Aorta (tissue), 5 donors: ENCODE measurements at regions not wholly inside any gene's neighbourhood (a gene's known extent, or its start where the extent isn't known, plus 50 kb on each side); places are given as distances from the start of the nearest gene placed in this dataset.

Experiments
- ATAC-seq: fragments of 200-7000 bp; cut with Tn5 transposase; one replicate; pipeline ENCODE4 v1.9.1; 2022; ENCODE audit warnings: moderate library complexity; ENCODE audit not compliant: low FRiP score
- DNase-seq, 2 donors: peaks; one replicate each; pipeline ENCODE4 v3.0.0-alpha.2; 2020
- H3K27ac ChIP-seq, 2 donors: one replicate each; pipeline ENCODE4 v1.5.1; 2013; ENCODE audit warnings: low read length in 2 of 2, mild to moderate bottlenecking in 2 of 2, moderate library complexity in 2 of 2, control low read depth in 1 of 2, inconsistent platforms in 1 of 2, low read depth in 1 of 2
- H3K27me3 ChIP-seq, 2 donors: one replicate each; pipeline ENCODE4 v1.6.1; 2013; ENCODE audit warnings: control low read depth in 1 of 2, low read length in 1 of 2, mild to moderate bottlenecking in 1 of 2, moderate library complexity in 1 of 2; ENCODE audit not compliant: insufficient read depth in 2 of 2, control insufficient read depth in 1 of 2
- H3K36me3 ChIP-seq, 2 donors: one replicate each; pipeline ENCODE4 v1.6.1; 2013; ENCODE audit warnings: control low read depth in 1 of 2, low read length in 1 of 2, mild to moderate bottlenecking in 1 of 2; ENCODE audit not compliant: insufficient read depth in 2 of 2, control insufficient read depth in 1 of 2
- H3K4me1 ChIP-seq, 2 donors: one replicate each; pipeline ENCODE4 v1.6.1; 2013; ENCODE audit warnings: low read length in 2 of 2, control low read depth in 1 of 2, mild to moderate bottlenecking in 1 of 2, moderate library complexity in 1 of 2; ENCODE audit not compliant: insufficient read depth in 2 of 2, control insufficient read depth in 1 of 2
- H3K4me3 ChIP-seq, 2 donors: one replicate each; pipeline ENCODE4 v1.5.1; 2013; ENCODE audit warnings: low read length in 2 of 2, control low read depth in 1 of 2, mild to moderate bottlenecking in 1 of 2
- H3K9me3 ChIP-seq: one replicate; pipeline ENCODE4 v1.6.1; 2013; ENCODE audit warnings: mild to moderate bottlenecking, low read length; ENCODE audit not compliant: control insufficient read depth
- WGBS, 2 donors: extraction: QIAGEN DNeasy Blood & Tissue Kit; methylation state at CpG; one replicate each; pipeline ENCODE4 v1.1.7; 2013; 5-methylcytosine and 5-hydroxymethylcytosine counted together
- intact Hi-C, 2 donors: fragments of 100-400 bp; cut with DNase I; formaldehyde crosslinking; loops; one replicate each; pipeline versions ENCODE4 v1.14.2 to v1.15.0; 2022
- donor health status: healthy with polysubstance abuse.
- donor health status: Bipolar disorder and iron deficiency.
- donor health status: DM: no; HTN: no; CAD: no.
- donor health status: DM: no; HTN: no; CAD: no.
- donor health status: DM: yes; HTN: yes; CAD: no.

DNA sequence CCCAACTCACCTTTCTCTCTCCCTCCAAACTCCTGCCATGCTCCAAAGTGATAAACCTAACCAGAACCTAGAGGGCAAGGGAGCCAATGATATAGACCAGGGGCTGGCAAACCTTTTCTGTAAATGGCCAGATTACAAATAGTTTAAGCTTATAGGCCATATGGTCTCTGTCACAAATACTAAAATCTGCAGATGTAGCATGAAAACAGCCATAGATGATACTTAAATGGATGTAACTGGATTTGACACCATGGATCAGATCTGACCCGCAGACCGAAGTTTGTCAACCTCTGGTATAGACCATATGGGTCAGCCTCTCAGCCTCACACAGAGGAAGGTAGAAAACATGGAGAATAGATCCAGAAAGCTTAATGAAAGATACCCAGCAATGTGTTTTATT lies 165.2 kb upstream of the STT3B start:
- Histone ChIP-seq H3K27ac (no peak overlapping the region), H3K36me3 (no peaks in the 10 kb centered on the region), H3K4me1 (peaks cover 0 to 5% of the 10 kb centered on the region in 2 donors), H3K9me3 (peaks cover 2% of the 10 kb centered on the region), H3K27me3 (no peaks in the 10 kb centered on the region), H3K4me3 (no peak overlapping the region)
- WGBS, 2 donors: 97 to 100% methylated on average over 2 of the region's 2 CpGs
- ATAC-seq (no peak), DNase-seq (no peak)
- intact Hi-C loops: loop anchor here in 1 of 2 donors (10.0 kb wide), 1 partner anchor 167 kb away; the partner anchor contains the start of gene STT3B

DNA sequence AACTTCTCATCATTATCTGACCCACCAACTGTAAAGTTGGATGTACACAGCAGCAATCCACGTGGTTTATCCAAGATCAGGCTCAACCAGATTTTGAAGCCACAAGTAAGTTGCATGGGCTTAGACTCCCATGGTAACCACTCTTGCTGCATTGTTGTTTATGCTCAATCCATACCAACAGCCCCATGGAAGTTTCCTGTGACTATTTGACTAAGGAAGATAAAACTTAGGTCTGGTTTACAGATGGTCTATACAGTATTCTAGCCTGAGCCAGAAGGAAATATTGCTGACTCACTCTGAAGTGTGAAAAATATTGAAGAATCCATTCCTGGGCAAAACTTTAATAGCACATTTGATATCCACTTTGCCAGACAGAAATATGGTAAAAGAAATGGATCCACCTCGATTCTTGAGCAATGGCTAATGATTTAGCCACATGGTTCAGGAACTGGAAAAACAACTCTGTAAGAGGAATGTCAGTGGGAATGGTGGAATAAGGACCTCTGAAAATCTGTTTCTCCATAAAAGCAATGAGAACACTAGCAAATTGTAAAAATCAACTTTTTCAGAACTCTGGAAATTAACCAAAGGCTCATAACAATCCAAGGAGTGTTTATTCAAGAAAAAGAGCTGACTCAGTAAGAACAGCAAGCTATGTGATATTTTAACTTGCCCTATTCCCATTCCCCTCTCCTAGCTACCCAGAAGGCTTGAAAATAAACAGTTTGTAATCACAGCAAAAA lies 162.9 kb upstream of the STT3B start:
- DNase-seq (no peak), ATAC-seq (no peak)
- H3K9me3 ChIP-seq: peaks cover 2% of the 10 kb centered on the region
- H3K36me3 ChIP-seq: no peaks in the 10 kb centered on the region
- no peak overlapping the region for H3K4me3 ChIP-seq
- WGBS, 2 donors: 72 to 84% methylated on average over 2 of the region's 2 CpGs
- H3K27ac ChIP-seq: no peak overlapping the region
- peaks cover 0 to 5% of the 10 kb centered on the region in 2 donors for H3K4me1 ChIP-seq
- H3K27me3 ChIP-seq: no peaks in the 10 kb centered on the region
- intact Hi-C loops: loop anchor here in 1 of 2 donors (10.0 kb wide), 1 partner anchor 165 kb away; the partner anchor contains the start of gene STT3B

DNA sequence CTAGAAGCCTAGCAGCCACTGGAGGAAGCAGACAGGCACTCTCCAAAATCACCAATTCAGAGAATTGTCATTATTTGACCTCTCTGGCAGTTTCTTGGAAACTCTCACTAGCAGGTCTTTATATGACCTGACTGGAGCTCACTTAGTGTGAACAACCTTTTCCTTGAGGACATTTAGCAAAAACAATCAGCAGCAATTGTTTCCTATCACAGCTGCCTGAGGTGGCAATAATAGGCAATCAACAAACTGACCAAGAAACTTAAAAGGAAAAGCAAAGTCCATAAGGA lies 162.4 kb upstream of the STT3B start:
- H3K27me3 ChIP-seq: no peaks in the 10 kb centered on the region
- no peak overlapping the region for H3K4me3 ChIP-seq
- peaks cover 0 to 5% of the 10 kb centered on the region in 2 donors for H3K4me1 ChIP-seq
- H3K9me3 ChIP-seq: peaks cover 2% of the 10 kb centered on the region
- intact Hi-C loops: no loop called here
- no peaks in the 10 kb centered on the region for H3K36me3 ChIP-seq
- DNase-seq: no peak
- no peak for ATAC-seq
- no peak overlapping the region for H3K27ac ChIP-seq

DNA sequence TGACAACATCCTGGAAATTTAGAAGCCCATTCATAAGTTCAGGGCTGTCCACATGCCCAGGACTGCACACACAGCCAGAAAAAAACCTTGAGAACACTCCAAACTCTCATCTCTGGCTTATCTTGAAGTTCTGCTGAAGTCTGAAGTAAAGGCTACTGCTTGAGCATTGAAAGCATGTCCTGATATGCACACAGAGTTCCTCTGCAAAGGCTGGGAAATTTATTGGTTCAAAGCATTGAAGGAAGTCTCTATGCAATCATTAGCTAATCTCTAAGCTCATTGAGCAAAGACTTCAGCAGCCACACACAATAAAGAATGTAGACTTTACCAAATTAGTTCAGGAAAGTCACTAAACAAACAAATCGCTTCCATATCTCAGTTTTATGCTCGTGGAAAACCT lies 162.0 kb upstream of the STT3B start:
- H3K4me3 ChIP-seq: no peak overlapping the region
- ATAC-seq: no peak
- WGBS, 2 donors: 37 to 49% methylated on average over 2 of the region's 2 CpGs
- H3K27ac ChIP-seq: no peak overlapping the region
- no peaks in the 10 kb centered on the region for H3K36me3 ChIP-seq
- peaks cover 0 to 5% of the 10 kb centered on the region in 2 donors for H3K4me1 ChIP-seq
- peaks cover 2% of the 10 kb centered on the region for H3K9me3 ChIP-seq
- no peaks in the 10 kb centered on the region for H3K27me3 ChIP-seq
- intact Hi-C loops: no loop called here
- DNase-seq: no peak

DNA sequence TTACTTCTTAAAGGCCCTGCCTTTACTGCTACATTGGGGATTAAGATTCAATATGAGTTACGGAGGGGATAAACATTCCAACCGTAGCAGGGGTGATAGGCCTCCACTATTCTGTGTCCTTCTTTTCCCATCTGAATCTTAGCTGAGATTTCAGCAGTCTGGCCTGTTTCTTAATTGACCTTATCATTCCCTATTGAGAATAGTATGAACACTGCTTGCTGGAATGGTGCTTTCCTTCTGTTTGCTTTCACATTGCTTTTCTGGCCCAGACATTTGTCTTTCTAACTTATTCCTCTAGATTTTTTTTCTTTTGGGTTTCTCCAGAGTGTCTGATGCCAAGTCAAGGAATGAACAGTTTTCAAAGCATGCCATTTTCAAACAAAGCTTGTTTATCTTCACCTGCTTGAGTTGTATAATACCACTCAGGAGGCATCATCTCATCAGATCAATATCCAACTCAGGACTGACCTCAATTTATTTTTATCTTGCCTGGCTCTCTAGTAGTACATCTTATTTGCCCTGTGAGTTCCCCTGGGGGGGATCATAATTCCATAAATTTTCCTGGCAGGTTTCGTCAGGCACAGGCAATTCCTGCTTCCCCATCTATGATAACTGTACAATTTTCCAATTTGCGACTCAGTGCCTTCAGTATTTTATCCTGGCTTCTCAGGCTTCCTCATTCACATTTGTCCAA lies 161.1 kb upstream of the STT3B start:
- H3K36me3 ChIP-seq: no peaks in the 10 kb centered on the region
- ATAC-seq (no peak), DNase-seq (no peak)
- intact Hi-C loops: no loop called here
- H3K4me3 ChIP-seq: no peak overlapping the region
- no peaks in the 10 kb centered on the region for H3K27me3 ChIP-seq
- H3K4me1 ChIP-seq: peaks cover 0 to 5% of the 10 kb centered on the region in 2 donors
- H3K27ac ChIP-seq: no peak overlapping the region
- H3K9me3 ChIP-seq: no peaks in the 10 kb centered on the region
- 33 to 47% methylated on average over 4 of the region's 4 CpGs for WGBS, 2 donors

GRCh38 chr3:31373681-31374080 lies 159.0 kb upstream of the STT3B start:
- Histone ChIP-seq H3K4me3 (no peak overlapping the region), H3K27ac (no peak overlapping the region), H3K4me1 (peaks cover 0 to 5% of the 10 kb centered on the region in 2 donors), H3K36me3 (no peaks in the 10 kb centered on the region), H3K27me3 (no peaks in the 10 kb centered on the region), H3K9me3 (no peaks in the 10 kb centered on the region)
- no peak for ATAC-seq
- DNase-seq: no peak
- WGBS, 2 donors: 91 to 95% methylated on average over 3 of the region's 3 CpGs
- intact Hi-C loops: no loop called here

GRCh38 chr3:31377045-31377642 lies 155.6 kb upstream of the STT3B start:
- intact Hi-C loops: no loop called here
- Histone ChIP-seq H3K36me3 (no peaks in the 10 kb centered on the region), H3K4me3 (no peak overlapping the region), H3K27ac (no peak overlapping the region), H3K27me3 (no peaks in the 10 kb centered on the region), H3K4me1 (no peaks in the 10 kb centered on the region), H3K9me3 (no peaks in the 10 kb centered on the region)
- WGBS, 2 donors: 72 to 77% methylated on average over 5 of the region's 5 CpGs
- DNase-seq: no peak
- no peak for ATAC-seq

DNA sequence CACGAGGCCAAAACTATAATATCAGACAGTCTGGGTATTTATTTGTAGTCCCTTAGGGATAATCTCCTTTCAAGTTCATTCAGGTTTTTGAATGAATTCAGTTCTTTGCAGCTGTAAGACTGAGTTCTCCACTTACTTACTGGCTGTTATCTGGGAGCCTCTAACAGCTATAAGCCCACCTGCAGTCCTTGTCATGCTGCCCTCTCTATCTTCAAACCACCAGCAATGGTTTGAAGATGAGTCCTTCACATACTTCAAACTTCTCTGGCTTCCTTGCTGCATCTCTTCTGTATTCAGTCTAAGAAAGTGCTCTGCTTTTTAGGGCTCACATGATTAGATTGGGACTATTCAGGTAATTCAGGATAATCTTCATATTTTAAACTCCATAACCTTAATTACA lies 154.5 kb upstream of the STT3B start:
- no peaks in the 10 kb centered on the region for H3K27me3 ChIP-seq
- intact Hi-C loops: no loop called here
- no peaks in the 10 kb centered on the region for H3K36me3 ChIP-seq
- no peak overlapping the region for H3K4me3 ChIP-seq
- 83 to 85% methylated on average over 1 of the region's 1 CpG for WGBS, 2 donors
- no peak overlapping the region for H3K27ac ChIP-seq
- ATAC-seq (no peak), DNase-seq (no peak)
- H3K9me3 ChIP-seq: no peaks in the 10 kb centered on the region
- H3K4me1 ChIP-seq: no peaks in the 10 kb centered on the region

- Histone ChIP-seq H3K27me3 (no peaks in the 10 kb centered on the region), H3K4me3 (no peak overlapping the region), H3K27ac (no peak overlapping the region), H3K4me1 (no peaks in the 10 kb centered on the region), H3K36me3 (no peaks in the 10 kb centered on the region), H3K9me3 (no peaks in the 10 kb centered on the region)
- no peak for ATAC-seq
- DNase-seq: no peak
- intact Hi-C loops: no loop called here
- 96 to 97% methylated on average over 2 of the region's 2 CpGs for WGBS, 2 donors
Measured at GRCh38 chr3:31379598-31379997, 153.1 kb upstream of the STT3B start.
